Panc1 (cell line): ENCODE measurements at regions not wholly inside any gene's neighbourhood (a gene's known extent, or its start where the extent isn't known, plus 50 kb on each side); places are given as distances from the start of the nearest gene placed in this dataset.

Experiments used
- CTCF ChIP-seq: fragments of 450-650 bp; IDR thresholded peaks from 2 replicates; pipeline ENCODE4 v1.5.1; 2017; ENCODE audit warnings: mild to moderate bottlenecking
- POLR2AphosphoS5 ChIP-seq: IDR thresholded peaks from 2 replicates; pipeline ENCODE4 v1.6.1; 2012; ENCODE audit warnings: mild to moderate bottlenecking, low read depth, low read length, moderate library complexity
- REST ChIP-seq, 2 experiments: IDR thresholded peaks; 2 replicates each; pipeline ENCODE4 v1.6.1; 2011 to 2012; ENCODE audit warnings: low read depth in 2 of 2, control low read depth in 1 of 2, low read length in 1 of 2, mild to moderate bottlenecking in 1 of 2, moderate library complexity in 1 of 2; ENCODE audit not compliant: insufficient read depth in 1 of 2

GRCh38 chr20:48567145-48567544 lies 260.7 kb downstream of the PREX1 start:
- TF ChIP-seq REST (IDR thresholded peaks at IDR 0.05; ENCODE audit: insufficient read depth in 1 of 2, low read depth in 2 of 2, low read length in 1 of 2) (no peak), CTCF (no peak), POLR2AphosphoS5 (no peak)
